Muscle of leg (tissue), 3 donors: ENCODE measurements at regions not wholly inside any gene's neighbourhood (a gene's known extent, or its start where the extent isn't known, plus 50 kb on each side); places are given as distances from the start of the nearest gene placed in this dataset.

ENCODE experiments used
- DNase-seq: peaks from one replicate; pipeline ENCODE4 v3.0.0; 2013
- H3K27ac ChIP-seq: one replicate; pipeline ENCODE4 v1.5.1; 2013; ENCODE audit warnings: mild to moderate bottlenecking, low read length, control low read depth
- H3K27me3 ChIP-seq: one replicate; pipeline ENCODE4 v1.6.1; 2013; ENCODE audit warnings: low read length; ENCODE audit not compliant: control insufficient read depth, insufficient read depth
- H3K36me3 ChIP-seq: one replicate; pipeline ENCODE4 v1.6.1; 2013; ENCODE audit warnings: low read length; ENCODE audit not compliant: control insufficient read depth, insufficient read depth
- H3K4me1 ChIP-seq: one replicate; pipeline ENCODE4 v1.6.1; 2013; ENCODE audit warnings: low read length; ENCODE audit not compliant: control insufficient read depth, insufficient read depth
- H3K4me3 ChIP-seq: one replicate; pipeline ENCODE4 v1.5.1; 2013; ENCODE audit warnings: low read length, control low read depth
- H3K9me3 ChIP-seq: replicated peaks from 2 replicates; pipeline ENCODE4 v1.6.1; 2013; ENCODE audit warnings: low read depth, low read length; ENCODE audit not compliant: control insufficient read depth
- WGBS: methylation state at CpG from one replicate; pipeline ENCODE4 v1.1.5; 2013; ENCODE audit warnings: missing lambda C conversion rate; ENCODE audit not compliant: insufficient coverage; 5-methylcytosine and 5-hydroxymethylcytosine counted together

- H3K27me3 ChIP-seq: no peaks in the 10 kb centered on the region
- WGBS: no CpG with 5 or more reads among the region's 1 CpG
- no peaks in the 10 kb centered on the region for H3K9me3 ChIP-seq
- no peaks in the 10 kb centered on the region for H3K4me1 ChIP-seq
- DNase-seq: no peak
- H3K27ac ChIP-seq: no peak overlapping the region
- no peak overlapping the region for H3K4me3 ChIP-seq
- H3K36me3 ChIP-seq: no peaks in the 10 kb centered on the region
Observed at GRCh38 chr11:15805726-15806125, 550.6 kb downstream of the SOX6 start.

GRCh38 chr11:15806217-15806616, 550.1 kb downstream of the SOX6 start:
- DNase-seq: no peak
- Histone ChIP-seq H3K36me3 (no peaks in the 10 kb centered on the region), H3K27me3 (no peaks in the 10 kb centered on the region), H3K27ac (no peak overlapping the region), H3K4me3 (no peak overlapping the region), H3K4me1 (no peaks in the 10 kb centered on the region), H3K9me3 (no peaks in the 10 kb centered on the region)
- 100% methylated on average over 2 of the region's 4 CpGs for WGBS

GRCh38 chr11:15807827-15808226, 548.5 kb downstream of the SOX6 start:
- no peak for DNase-seq
- Histone ChIP-seq H3K36me3 (no peaks in the 10 kb centered on the region), H3K27me3 (no peaks in the 10 kb centered on the region), H3K4me3 (no peak overlapping the region), H3K4me1 (no peaks in the 10 kb centered on the region), H3K27ac (no peak overlapping the region), H3K9me3 (no peaks in the 10 kb centered on the region)
- no CpG with 5 or more reads among the region's 2 CpGs for WGBS

- 100% methylated on average over 2 of the region's 3 CpGs for WGBS
- no peak for DNase-seq
- Histone ChIP-seq H3K27ac (no peak overlapping the region), H3K9me3 (no peaks in the 10 kb centered on the region), H3K4me1 (no peaks in the 10 kb centered on the region), H3K36me3 (no peaks in the 10 kb centered on the region), H3K27me3 (no peaks in the 10 kb centered on the region), H3K4me3 (no peak overlapping the region)
Observed at GRCh38 chr11:15810082-15810481, 546.3 kb downstream of the SOX6 start.

GRCh38 chr11:15810525-15810924, 545.8 kb downstream of the SOX6 start:
- no peak overlapping the region for H3K27ac ChIP-seq
- no peaks in the 10 kb centered on the region for H3K27me3 ChIP-seq
- H3K36me3 ChIP-seq: no peaks in the 10 kb centered on the region
- DNase-seq: no peak
- H3K9me3 ChIP-seq: no peaks in the 10 kb centered on the region
- peaks cover 4% of the 10 kb centered on the region for H3K4me1 ChIP-seq
- no CpG with 5 or more reads among the region's 2 CpGs for WGBS
- no peak overlapping the region for H3K4me3 ChIP-seq

- H3K27ac ChIP-seq: no peak overlapping the region
- H3K27me3 ChIP-seq: no peaks in the 10 kb centered on the region
- no peak for DNase-seq
- H3K9me3 ChIP-seq: no peaks in the 10 kb centered on the region
- H3K4me3 ChIP-seq: no peak overlapping the region
- H3K36me3 ChIP-seq: no peaks in the 10 kb centered on the region
- H3K4me1 ChIP-seq: peaks cover 21% of the 10 kb centered on the region
- WGBS: 53% methylated on average over 2 of the region's 4 CpGs
Observed at GRCh38 chr11:15815246-15816195, 540.8 kb downstream of the SOX6 start.

GRCh38 chr11:15816260-15816871, 540.0 kb downstream of the SOX6 start:
- peaks cover 21% of the 10 kb centered on the region for H3K4me1 ChIP-seq
- DNase-seq: peak; percentile 86
- H3K27me3 ChIP-seq: no peaks in the 10 kb centered on the region
- no CpG with 5 or more reads among the region's 2 CpGs for WGBS
- peaks cover 2% of the 10 kb centered on the region for H3K9me3 ChIP-seq
- peak overlapping the region; percentile 80 for H3K27ac ChIP-seq
- H3K4me3 ChIP-seq: no peak overlapping the region
- no peaks in the 10 kb centered on the region for H3K36me3 ChIP-seq

- DNase-seq: no peak
- no peaks in the 10 kb centered on the region for H3K36me3 ChIP-seq
- H3K4me1 ChIP-seq: peaks cover 21% of the 10 kb centered on the region
- H3K4me3 ChIP-seq: no peak overlapping the region
- 72% methylated on average over 4 of the region's 5 CpGs for WGBS
- no peaks in the 10 kb centered on the region for H3K27me3 ChIP-seq
- peak overlapping the region; percentile 80 for H3K27ac ChIP-seq
- H3K9me3 ChIP-seq: peaks cover 2% of the 10 kb centered on the region
Observed at GRCh38 chr11:15817001-15817400, 539.3 kb downstream of the SOX6 start.

- Histone ChIP-seq H3K36me3 (no peaks in the 10 kb centered on the region), H3K4me3 (no peak overlapping the region), H3K27me3 (no peaks in the 10 kb centered on the region), H3K4me1 (peaks cover 21% of the 10 kb centered on the region), H3K9me3 (peaks cover 2% of the 10 kb centered on the region), H3K27ac (peak overlapping the region; percentile 47)
- WGBS: 50% methylated on average over 3 of the region's 6 CpGs
- peak; percentile 69 for DNase-seq
Observed at GRCh38 chr11:15818132-15818842, 538.1 kb downstream of the SOX6 start.

GRCh38 chr11:15819679-15820286, 536.6 kb downstream of the SOX6 start:
- H3K27ac ChIP-seq: no peak overlapping the region

More at GRCh38 chr11:15819679-15820286, 536.6 kb downstream of the SOX6 start:
- Histone ChIP-seq H3K9me3 (peaks cover 2% of the 10 kb centered on the region), H3K4me1 (peaks cover 21% of the 10 kb centered on the region), H3K36me3 (no peaks in the 10 kb centered on the region), H3K4me3 (no peak overlapping the region), H3K27me3 (no peaks in the 10 kb centered on the region)
- WGBS: 18% methylated on average over 7 of the region's 8 CpGs
- peak; percentile 66 for DNase-seq
